HepG2 (cell line): ENCODE measurements at regions not wholly inside any gene's neighbourhood (a gene's known extent, or its start where the extent isn't known, plus 50 kb on each side); places are given as distances from the start of the nearest gene placed in this dataset.

ENCODE experiments used
- ATAC-seq: fragments of 200-7000 bp; cut with Tn5 transposase; 3 replicates; pipeline ENCODE4 v1.9.1; 2020; ENCODE audit warnings: mild to moderate bottlenecking, moderate library complexity
- BruUV-seq: library from RNA; stranded (reverse); fragments of 400-500 nt; replicated peaks from 2 replicates; lab custom pipeline; 2021; lab: Mats Ljungman, UMichigan
- CTCF ChIA-PET: fragments of 300-600 bp; formaldehyde crosslinking; extraction: SDS; loops from one replicate; lab custom pipeline; 2021; ENCODE audit warnings: low total read pairs, inconsistent platforms, low intra/inter-chr PET ratio; lab: Yijun Ruan, JAX
- POLR2A ChIA-PET: fragments of 350-600 bp; sonication (Branson Sonifier 250); formaldehyde crosslinking; loops from one replicate; lab custom pipeline; 2020; ENCODE audit warnings: antibody characterized with exemption, inconsistent platforms; lab: Yijun Ruan, JAX
- DNase-seq: peaks from one replicate; pipeline ENCODE4 v3.0.0-alpha.2; 2015; ENCODE audit warnings: low spot score
- FAIRE-seq: peaks from 3 replicates; lab custom pipeline; 2011; peaks lifted over from hg19 to GRCh38; lab: Jason Lieb, UNC
- H2AFZ ChIP-seq: one replicate; pipeline ENCODE4 v1.6.1; 2011; ENCODE audit warnings: low read length, inconsistent platforms
- H3K27ac ChIP-seq: fragments of 300-600 bp; 3 replicates; pipeline ENCODE4 v1.8.0; 2011; ENCODE audit warnings: mixed run types, mild to moderate bottlenecking, mixed read lengths, low read length, inconsistent platforms; ENCODE audit not compliant: insufficient read depth; ENCODE audit errors: extremely low read length
- H3K27me3 ChIP-seq, 2 experiments: fragments of 200-600 bp in 1 of 2; 2 replicates in 1 of 2; 3 replicates in 1 of 2; pipeline versions ENCODE4 v1.6.0 to v1.8.0; 2011; ENCODE audit warnings: low read length in 2 of 2, mild to moderate bottlenecking in 2 of 2, moderate library complexity in 2 of 2, inconsistent platforms in 1 of 2; ENCODE audit not compliant: insufficient read depth in 2 of 2, control insufficient read depth in 1 of 2
- H3K36me3 ChIP-seq, 2 experiments: fragments of 200-600 bp in 1 of 2; replicated peaks in 1 of 2; 2 replicates in 1 of 2; 3 replicates in 1 of 2; pipeline versions ENCODE4 v1.5.1 to v1.8.0; 2011; ENCODE audit warnings: low read length in 2 of 2, inconsistent platforms in 1 of 2; ENCODE audit not compliant: insufficient read depth in 2 of 2, control insufficient read depth in 1 of 2
- H3K4me1 ChIP-seq: 2 replicates; pipeline ENCODE4 v1.5.1; 2012; ENCODE audit warnings: low read length, inconsistent platforms; ENCODE audit not compliant: insufficient read depth
- H3K4me2 ChIP-seq: 2 replicates; pipeline ENCODE4 v1.6.0; 2011; ENCODE audit warnings: low read depth, low read length, inconsistent platforms
- H3K4me3 ChIP-seq, 3 experiments: fragments of 200-600 bp in 1 of 3; sonication (generic), shearing (Covaris generic) in 1 of 3; replicated peaks in 1 of 3; 2 replicates each; pipeline ENCODE4 v1.5.1; 2011 to 2016; ENCODE audit warnings: low read length in 3 of 3, inconsistent platforms in 2 of 3, low read depth in 2 of 3, mild to moderate bottlenecking in 2 of 3, control low read depth in 1 of 3, mixed read lengths in 1 of 3; ENCODE audit not compliant: insufficient read depth in 1 of 3
- H3K79me2 ChIP-seq: one replicate; pipeline ENCODE4 v1.6.1; 2011; ENCODE audit warnings: low read length, inconsistent platforms; ENCODE audit not compliant: insufficient read depth
- H3K9ac ChIP-seq: 2 replicates; pipeline ENCODE4 v1.6.0; 2011; ENCODE audit warnings: mild to moderate bottlenecking, low read depth, low read length, inconsistent platforms; ENCODE audit not compliant: insufficient read depth
- H3K9me3 ChIP-seq: 2 replicates; pipeline ENCODE4 v1.5.1; 2012; ENCODE audit warnings: mild to moderate bottlenecking, low read length
- H4K20me1 ChIP-seq: 2 replicates; pipeline ENCODE4 v1.6.0; 2011; ENCODE audit warnings: inconsistent platforms, mild to moderate bottlenecking, low read length, moderate library complexity; ENCODE audit not compliant: insufficient read depth
- ATRX ChIP-seq: sonication (generic); formaldehyde crosslinking; IDR thresholded peaks from 2 replicates; pipeline ENCODE4 v1.4.0; 2020; ENCODE audit warnings: missing genetic modification reagents, borderline replicate concordance
- KAT2B ChIP-seq: fragments of 150-350 bp; IDR thresholded peaks from 2 replicates; pipeline ENCODE4 v1.6.1; 2014; ENCODE audit warnings: low read depth, low read length, borderline replicate concordance
- SIX1 ChIP-seq: sonication (generic); formaldehyde crosslinking; IDR thresholded peaks from 2 replicates; pipeline ENCODE4 v1.4.0; 2020; ENCODE audit warnings: missing genetic modification reagents, borderline replicate concordance
- ZFY ChIP-seq: sonication (generic); formaldehyde crosslinking; IDR thresholded peaks from 2 replicates; pipeline ENCODE4 v1.4.0; 2020; ENCODE audit warnings: missing genetic modification reagents
- ZNF619 ChIP-seq: sonication (generic); formaldehyde crosslinking; IDR thresholded peaks from 2 replicates; pipeline ENCODE4 v1.4.0; 2020; ENCODE audit warnings: mild to moderate bottlenecking, missing genetic modification reagents
- ZNF83 ChIP-seq: sonication (generic); formaldehyde crosslinking; IDR thresholded peaks from 2 replicates; pipeline ENCODE4 v1.4.0; 2020; ENCODE audit warnings: missing genetic modification reagents, mild to moderate bottlenecking, borderline replicate concordance
- WGBS: methylation state at CpG from one replicate; pipeline ENCODE4 v1.1.6; 2017; ENCODE audit warnings: low lambda C conversion rate; 5-methylcytosine and 5-hydroxymethylcytosine counted together
- in situ Hi-C: cut with HindIII; loops from 2 replicates; pipeline ENCODE4 v1.10.0; 2017; ENCODE audit warnings: low pct_unique_long_range_greater_than_20kb; ENCODE audit not compliant: extremely low pct_ligation_motif_present
- intact Hi-C: fragments of 100-400 bp; cut with micrococcal nuclease; formaldehyde crosslinking; loops from one replicate; pipeline ENCODE4 v1.10.0; 2022; ENCODE audit not compliant: unreplicated experiment
- TF ChIP-seq, protein P1 (sequence below): IDR thresholded peaks from 2 replicates; pipeline ENCODE4 v1.6.1; 2016; ENCODE audit warnings: mild to moderate bottlenecking
- TF ChIP-seq, protein P2 (sequence below): sonication (generic); formaldehyde crosslinking; IDR thresholded peaks from 2 replicates; pipeline ENCODE4 v1.4.0; 2020; ENCODE audit warnings: missing genetic modification reagents, borderline replicate concordance

DNA sequence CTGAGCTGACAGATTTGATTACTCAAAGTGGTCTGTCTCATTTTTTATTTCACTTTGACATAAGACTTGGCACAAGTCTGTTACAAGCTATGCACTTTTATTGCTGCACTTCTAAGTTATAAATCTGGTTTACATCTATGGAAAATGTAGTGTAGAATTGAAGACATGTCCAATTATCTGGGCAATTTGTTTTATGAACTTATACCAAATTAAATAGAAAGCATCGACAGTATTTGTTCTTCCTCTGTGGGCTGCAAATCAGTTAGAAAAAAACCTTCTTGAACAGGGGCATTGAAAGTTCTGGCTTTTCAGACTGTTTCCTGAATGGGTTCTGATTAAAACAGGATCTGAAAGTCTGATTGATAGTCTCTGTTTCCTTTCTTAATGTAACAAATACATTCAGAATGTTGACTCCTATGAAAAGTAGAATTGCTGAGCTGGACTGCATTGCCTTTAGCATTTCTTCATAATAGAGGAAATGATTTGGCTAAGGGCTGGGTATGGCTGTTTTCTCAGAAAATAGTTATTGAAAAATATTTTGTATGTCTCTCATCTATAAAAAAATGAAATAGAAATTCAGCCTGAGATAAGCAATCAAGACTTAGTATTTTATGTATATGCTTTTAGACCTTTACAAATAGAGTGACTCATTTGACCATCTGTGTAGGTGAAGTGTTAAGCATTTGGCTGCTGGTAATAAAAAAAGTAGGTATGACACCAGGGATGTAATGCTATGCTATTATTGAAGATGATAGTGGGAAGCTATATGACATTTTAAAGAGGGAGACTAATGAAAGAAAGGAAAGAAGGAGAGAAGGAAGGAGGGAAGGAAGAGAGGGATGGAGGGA, 210.9 kb upstream of the SPRY2 start:
- CTCF ChIA-PET, result no interaction called here
- Histone ChIP-seq H3K79me2 (no peaks in the 10 kb centered on the region), H3K4me3 (no peak overlapping the region), H3K4me1 (no peaks in the 10 kb centered on the region), H4K20me1 (no peaks in the 10 kb centered on the region), H3K27ac (no peak overlapping the region), H2AFZ (no peak overlapping the region), H3K36me3 (no peaks in the 10 kb centered on the region), H3K9me3 (peaks cover 18% of the 10 kb centered on the region; the same call in 1 of the 2 replicates), H3K27me3 (no peaks in the 10 kb centered on the region), H3K4me2 (no peak overlapping the region), H3K9ac (no peak overlapping the region)
- ATAC-seq, result no peak
- WGBS, result 39% methylated on average over 1 of the region's 1 CpG
- POLR2A ChIA-PET, result no interaction called here
- DNase-seq, result no peak
- intact Hi-C loops, result no loop called here
- no TSS peak for BruUV-seq
- no peak for FAIRE-seq
- in situ Hi-C loops, result no loop called here
- TF ChIP-seq ATRX (CRISPR knock-in tag) (no peak), ZNF83 (no peak), KAT2B (no peak), ZFY (CRISPR knock-in tag) (no peak), ZNF619 (CRISPR knock-in tag) (no peak), SIX1 (CRISPR knock-in tag) (no peak)
- TF ChIP-seq, protein P1, sequence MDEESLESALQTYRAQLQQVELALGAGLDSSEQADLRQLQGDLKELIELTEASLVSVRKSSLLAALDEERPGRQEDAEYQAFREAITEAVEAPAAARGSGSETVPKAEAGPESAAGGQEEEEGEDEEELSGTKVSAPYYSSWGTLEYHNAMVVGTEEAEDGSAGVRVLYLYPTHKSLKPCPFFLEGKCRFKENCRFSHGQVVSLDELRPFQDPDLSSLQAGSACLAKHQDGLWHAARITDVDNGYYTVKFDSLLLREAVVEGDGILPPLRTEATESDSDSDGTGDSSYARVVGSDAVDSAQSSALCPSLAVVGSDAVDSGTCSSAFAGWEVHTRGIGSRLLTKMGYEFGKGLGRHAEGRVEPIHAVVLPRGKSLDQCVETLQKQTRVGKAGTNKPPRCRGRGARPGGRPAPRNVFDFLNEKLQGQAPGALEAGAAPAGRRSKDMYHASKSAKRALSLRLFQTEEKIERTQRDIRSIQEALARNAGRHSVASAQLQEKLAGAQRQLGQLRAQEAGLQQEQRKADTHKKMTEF (CRISPR knock-in tag), result no peak
- TF ChIP-seq, protein P2, sequence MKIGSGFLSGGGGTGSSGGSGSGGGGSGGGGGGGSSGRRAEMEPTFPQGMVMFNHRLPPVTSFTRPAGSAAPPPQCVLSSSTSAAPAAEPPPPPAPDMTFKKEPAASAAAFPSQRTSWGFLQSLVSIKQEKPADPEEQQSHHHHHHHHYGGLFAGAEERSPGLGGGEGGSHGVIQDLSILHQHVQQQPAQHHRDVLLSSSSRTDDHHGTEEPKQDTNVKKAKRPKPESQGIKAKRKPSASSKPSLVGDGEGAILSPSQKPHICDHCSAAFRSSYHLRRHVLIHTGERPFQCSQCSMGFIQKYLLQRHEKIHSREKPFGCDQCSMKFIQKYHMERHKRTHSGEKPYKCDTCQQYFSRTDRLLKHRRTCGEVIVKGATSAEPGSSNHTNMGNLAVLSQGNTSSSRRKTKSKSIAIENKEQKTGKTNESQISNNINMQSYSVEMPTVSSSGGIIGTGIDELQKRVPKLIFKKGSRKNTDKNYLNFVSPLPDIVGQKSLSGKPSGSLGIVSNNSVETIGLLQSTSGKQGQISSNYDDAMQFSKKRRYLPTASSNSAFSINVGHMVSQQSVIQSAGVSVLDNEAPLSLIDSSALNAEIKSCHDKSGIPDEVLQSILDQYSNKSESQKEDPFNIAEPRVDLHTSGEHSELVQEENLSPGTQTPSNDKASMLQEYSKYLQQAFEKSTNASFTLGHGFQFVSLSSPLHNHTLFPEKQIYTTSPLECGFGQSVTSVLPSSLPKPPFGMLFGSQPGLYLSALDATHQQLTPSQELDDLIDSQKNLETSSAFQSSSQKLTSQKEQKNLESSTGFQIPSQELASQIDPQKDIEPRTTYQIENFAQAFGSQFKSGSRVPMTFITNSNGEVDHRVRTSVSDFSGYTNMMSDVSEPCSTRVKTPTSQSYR, result no peak
